A549 (cell line): ENCODE measurements at regions not wholly inside any gene's neighbourhood (a gene's known extent, or its start where the extent isn't known, plus 50 kb on each side); places are given as distances from the start of the nearest gene placed in this dataset.

Experiments used
- HOXA7 ChIP-seq: fragments of 250-450 bp; sonication (Bioruptor Pico); IDR thresholded peaks from 2 replicates; pipeline ENCODE4 v1.5.0; 2020; ENCODE audit warnings: mild to moderate bottlenecking, moderate library complexity
- HOXB5 ChIP-seq: fragments of 250-450 bp; sonication (Bioruptor Pico); IDR thresholded peaks from 2 replicates; pipeline ENCODE4 v1.5.0; 2020; ENCODE audit warnings: mild to moderate bottlenecking, moderate library complexity
- TF ChIP-seq, protein P1 (sequence below): fragments of >200 bp; sonication (Bioruptor Twin); formaldehyde crosslinking; IDR thresholded peaks from 3 replicates; pipeline ENCODE4 v1.5.1; 2016

DNA sequence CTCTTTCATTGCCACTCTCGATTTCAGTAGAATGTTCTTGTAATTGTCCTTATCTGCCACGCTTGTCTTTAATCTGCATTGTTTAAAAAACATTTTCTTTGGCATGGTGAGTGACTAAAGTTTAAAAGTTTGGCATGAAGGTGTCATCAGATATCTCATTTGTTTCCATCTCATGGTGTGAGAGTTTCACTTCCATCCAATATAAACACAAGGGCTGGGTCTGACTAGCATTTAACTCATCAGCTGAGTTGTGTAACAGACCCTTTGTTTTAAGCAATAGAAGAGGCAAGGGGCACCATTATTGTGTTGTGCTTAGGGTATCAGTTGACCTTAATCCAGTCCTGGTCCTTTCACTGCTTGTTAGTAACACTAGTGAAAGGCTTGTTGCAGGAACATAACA, 49.9 kb upstream of the IL12A start:
- no peak for TF ChIP-seq HOXB5
- TF ChIP-seq HOXA7 (CRISPR knock-in tag) = no peak
- TF ChIP-seq, protein P1, sequence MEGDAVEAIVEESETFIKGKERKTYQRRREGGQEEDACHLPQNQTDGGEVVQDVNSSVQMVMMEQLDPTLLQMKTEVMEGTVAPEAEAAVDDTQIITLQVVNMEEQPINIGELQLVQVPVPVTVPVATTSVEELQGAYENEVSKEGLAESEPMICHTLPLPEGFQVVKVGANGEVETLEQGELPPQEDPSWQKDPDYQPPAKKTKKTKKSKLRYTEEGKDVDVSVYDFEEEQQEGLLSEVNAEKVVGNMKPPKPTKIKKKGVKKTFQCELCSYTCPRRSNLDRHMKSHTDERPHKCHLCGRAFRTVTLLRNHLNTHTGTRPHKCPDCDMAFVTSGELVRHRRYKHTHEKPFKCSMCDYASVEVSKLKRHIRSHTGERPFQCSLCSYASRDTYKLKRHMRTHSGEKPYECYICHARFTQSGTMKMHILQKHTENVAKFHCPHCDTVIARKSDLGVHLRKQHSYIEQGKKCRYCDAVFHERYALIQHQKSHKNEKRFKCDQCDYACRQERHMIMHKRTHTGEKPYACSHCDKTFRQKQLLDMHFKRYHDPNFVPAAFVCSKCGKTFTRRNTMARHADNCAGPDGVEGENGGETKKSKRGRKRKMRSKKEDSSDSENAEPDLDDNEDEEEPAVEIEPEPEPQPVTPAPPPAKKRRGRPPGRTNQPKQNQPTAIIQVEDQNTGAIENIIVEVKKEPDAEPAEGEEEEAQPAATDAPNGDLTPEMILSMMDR = no peak
